Calu3 (cell line): ENCODE measurements at regions not wholly inside any gene's neighbourhood (a gene's known extent, or its start where the extent isn't known, plus 50 kb on each side); places are given as distances from the start of the nearest gene placed in this dataset.

ENCODE experiments used
- BruUV-seq: library from RNA; stranded (reverse); fragments of 400-500 nt; replicated peaks from 2 replicates; lab custom pipeline; 2021; lab: Mats Ljungman, UMichigan
- CTCF ChIA-PET: fragments of 300-600 bp; sonication (Branson Sonifier 250); formaldehyde crosslinking; loops from one replicate; lab custom pipeline; 2022; ENCODE audit warnings: antibody characterized with exemption; lab: Charles Lee
- DNase-seq: peaks from one replicate; pipeline ENCODE4 v3.0.0; 2022
- H3K27ac Mint-ChIP-seq: one replicate; pipeline ENCODE4 v1.8.0; 2022; ENCODE audit warnings: mixed read lengths; ENCODE audit not compliant: unreplicated experiment
- H3K27me3 Mint-ChIP-seq: one replicate; pipeline ENCODE4 v1.8.0; 2022; ENCODE audit warnings: mixed read lengths; ENCODE audit not compliant: unreplicated experiment
- H3K36me3 Mint-ChIP-seq: one replicate; pipeline ENCODE4 v1.8.0; 2022; ENCODE audit warnings: mild to moderate bottlenecking, moderate library complexity, mixed read lengths; ENCODE audit not compliant: insufficient read depth, unreplicated experiment
- H3K4me1 Mint-ChIP-seq: one replicate; pipeline ENCODE4 v1.8.0; 2022; ENCODE audit warnings: mild to moderate bottlenecking, low read depth, mixed read lengths; ENCODE audit not compliant: unreplicated experiment
- H3K4me3 Mint-ChIP-seq: one replicate; pipeline ENCODE4 v1.8.0; 2022; ENCODE audit warnings: mild to moderate bottlenecking, low read depth, moderate library complexity, mixed read lengths; ENCODE audit not compliant: unreplicated experiment
- H3K9me3 Mint-ChIP-seq: one replicate; pipeline ENCODE4 v1.8.0; 2022; ENCODE audit warnings: low read depth, mixed read lengths; ENCODE audit not compliant: unreplicated experiment
- intact Hi-C: fragments of 100-400 bp; cut with micrococcal nuclease; formaldehyde crosslinking; loops from one replicate; pipeline ENCODE4 v1.10.0; 2022; ENCODE audit not compliant: unreplicated experiment
- TF ChIP-seq, protein P1 (sequence below): fragments of 200-600 bp; IDR thresholded peaks from one replicate; pipeline ENCODE4 v1.8.0; 2022; ENCODE audit warnings: antibody characterized with exemption; ENCODE audit not compliant: unreplicated experiment

DNA sequence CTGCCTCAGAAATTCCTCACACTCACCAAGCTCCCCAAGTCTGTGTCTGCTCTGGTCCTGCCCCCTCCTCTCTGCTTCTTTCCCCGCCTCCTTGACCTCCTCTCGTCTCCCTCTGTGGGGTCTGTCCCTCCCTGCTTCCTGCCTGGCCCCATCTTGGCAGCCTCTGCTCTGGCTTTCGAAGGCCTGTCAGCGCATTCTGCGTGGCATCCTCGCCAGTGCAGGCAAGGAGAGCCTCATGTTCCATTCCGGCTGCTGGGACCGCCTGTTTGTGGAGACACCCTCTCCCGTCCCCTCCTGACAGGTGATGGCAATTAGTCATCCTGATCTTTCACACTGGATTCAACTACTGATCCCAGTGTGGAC lies 51.7 kb upstream of the COL13A1 start:
- H3K4me1 Mint-ChIP-seq, result no peaks in the 10 kb centered on the region
- CTCF ChIA-PET, result no interaction called here
- H3K27me3 Mint-ChIP-seq, result peaks cover 79% of the 10 kb centered on the region
- no peaks in the 10 kb centered on the region for H3K36me3 Mint-ChIP-seq
- H3K27ac Mint-ChIP-seq, result no peak overlapping the region
- no peaks in the 10 kb centered on the region for H3K9me3 Mint-ChIP-seq
- no peak for DNase-seq
- intact Hi-C loops, result no loop called here
- no peak overlapping the region for H3K4me3 Mint-ChIP-seq
- no TSS peak for BruUV-seq
- TF ChIP-seq, protein P1, sequence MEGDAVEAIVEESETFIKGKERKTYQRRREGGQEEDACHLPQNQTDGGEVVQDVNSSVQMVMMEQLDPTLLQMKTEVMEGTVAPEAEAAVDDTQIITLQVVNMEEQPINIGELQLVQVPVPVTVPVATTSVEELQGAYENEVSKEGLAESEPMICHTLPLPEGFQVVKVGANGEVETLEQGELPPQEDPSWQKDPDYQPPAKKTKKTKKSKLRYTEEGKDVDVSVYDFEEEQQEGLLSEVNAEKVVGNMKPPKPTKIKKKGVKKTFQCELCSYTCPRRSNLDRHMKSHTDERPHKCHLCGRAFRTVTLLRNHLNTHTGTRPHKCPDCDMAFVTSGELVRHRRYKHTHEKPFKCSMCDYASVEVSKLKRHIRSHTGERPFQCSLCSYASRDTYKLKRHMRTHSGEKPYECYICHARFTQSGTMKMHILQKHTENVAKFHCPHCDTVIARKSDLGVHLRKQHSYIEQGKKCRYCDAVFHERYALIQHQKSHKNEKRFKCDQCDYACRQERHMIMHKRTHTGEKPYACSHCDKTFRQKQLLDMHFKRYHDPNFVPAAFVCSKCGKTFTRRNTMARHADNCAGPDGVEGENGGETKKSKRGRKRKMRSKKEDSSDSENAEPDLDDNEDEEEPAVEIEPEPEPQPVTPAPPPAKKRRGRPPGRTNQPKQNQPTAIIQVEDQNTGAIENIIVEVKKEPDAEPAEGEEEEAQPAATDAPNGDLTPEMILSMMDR, result no peak

GRCh38 chr10:69750725-69751124 lies 51.0 kb upstream of the COL13A1 start:
- TF ChIP-seq, protein P1, result no peak
- Mint-ChIP-seq H3K36me3 (no peaks in the 10 kb centered on the region), H3K4me3 (no peak overlapping the region), H3K27ac (no peak overlapping the region), H3K9me3 (no peaks in the 10 kb centered on the region), H3K4me1 (no peaks in the 10 kb centered on the region), H3K27me3 (peaks cover 72% of the 10 kb centered on the region)
- BruUV-seq, result no TSS peak
- CTCF ChIA-PET, result interaction anchor here (0.7 kb wide), 1 partner anchor 461 kb away, joined by 4 read pairs; no protein-coding TSS in a partner anchor
- DNase-seq, result no peak
- intact Hi-C loops, result no loop called here

DNA sequence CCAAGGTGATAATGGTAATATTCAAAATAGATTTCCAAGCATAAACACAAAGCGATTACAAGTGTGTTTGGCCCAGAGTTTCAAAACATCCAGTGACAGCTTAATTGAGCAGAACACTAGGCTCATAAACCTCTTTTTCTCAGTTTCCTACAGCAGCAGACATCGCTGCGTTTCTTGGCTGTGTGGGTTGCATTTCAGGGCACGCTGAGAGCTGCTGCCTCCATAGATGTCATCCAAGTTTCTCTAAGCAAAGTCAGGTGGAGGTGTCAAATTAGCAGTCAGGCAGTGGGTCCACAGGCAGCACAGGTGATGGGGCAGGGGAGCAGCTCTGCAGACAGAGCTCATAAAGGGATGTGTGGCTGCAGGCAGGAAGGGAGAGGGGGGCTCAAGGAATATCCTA lies 50.5 kb upstream of the COL13A1 start:
- intact Hi-C loops, result no loop called here
- Mint-ChIP-seq H3K36me3 (no peaks in the 10 kb centered on the region), H3K27me3 (peaks cover 67% of the 10 kb centered on the region), H3K27ac (no peak overlapping the region), H3K4me1 (no peaks in the 10 kb centered on the region), H3K9me3 (no peaks in the 10 kb centered on the region), H3K4me3 (no peak overlapping the region)
- TF ChIP-seq, protein P1, result no peak
- CTCF ChIA-PET, result interaction anchor here (0.7 kb wide), 1 partner anchor 462 kb away, joined by 4 read pairs; no protein-coding TSS in a partner anchor
- BruUV-seq, result no TSS peak
- DNase-seq, result no peak
